ENCODE measurements at regions not wholly inside any gene's neighbourhood (a gene's known extent, or its start where the extent isn't known, plus 50 kb on each side); places are given as distances from the start of the nearest gene placed in this dataset.

DNA sequence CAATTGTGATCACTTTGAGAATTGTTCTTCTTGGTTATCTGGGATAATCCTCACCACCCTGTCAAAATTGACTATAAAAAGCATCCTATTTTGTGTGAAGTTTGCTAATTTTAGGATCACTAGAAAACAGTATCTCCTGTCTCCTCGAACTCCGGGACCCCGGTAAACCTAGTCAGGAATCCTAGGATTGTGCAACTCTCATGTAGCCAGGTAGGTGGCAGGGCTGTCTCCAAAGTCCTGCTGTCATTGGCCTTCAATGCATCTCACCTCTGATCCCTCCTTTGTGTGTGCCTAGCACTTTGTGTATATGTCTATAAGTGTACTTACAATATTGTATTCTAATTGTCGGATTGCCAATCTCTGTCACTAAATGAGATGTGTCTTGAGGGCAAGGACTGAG, 1564.8 kb downstream of the RPA4 start:
- H3K23me2 ChIP-seq (ENCODE audit: insufficient read length, low read depth, low read length, poor library complexity, severe bottlenecking): no peaks in the 10 kb centered on the region
- H2AK5ac ChIP-seq (ENCODE audit: insufficient read length, low read length): no peak overlapping the region
- TF ChIP-seq, protein P1, sequence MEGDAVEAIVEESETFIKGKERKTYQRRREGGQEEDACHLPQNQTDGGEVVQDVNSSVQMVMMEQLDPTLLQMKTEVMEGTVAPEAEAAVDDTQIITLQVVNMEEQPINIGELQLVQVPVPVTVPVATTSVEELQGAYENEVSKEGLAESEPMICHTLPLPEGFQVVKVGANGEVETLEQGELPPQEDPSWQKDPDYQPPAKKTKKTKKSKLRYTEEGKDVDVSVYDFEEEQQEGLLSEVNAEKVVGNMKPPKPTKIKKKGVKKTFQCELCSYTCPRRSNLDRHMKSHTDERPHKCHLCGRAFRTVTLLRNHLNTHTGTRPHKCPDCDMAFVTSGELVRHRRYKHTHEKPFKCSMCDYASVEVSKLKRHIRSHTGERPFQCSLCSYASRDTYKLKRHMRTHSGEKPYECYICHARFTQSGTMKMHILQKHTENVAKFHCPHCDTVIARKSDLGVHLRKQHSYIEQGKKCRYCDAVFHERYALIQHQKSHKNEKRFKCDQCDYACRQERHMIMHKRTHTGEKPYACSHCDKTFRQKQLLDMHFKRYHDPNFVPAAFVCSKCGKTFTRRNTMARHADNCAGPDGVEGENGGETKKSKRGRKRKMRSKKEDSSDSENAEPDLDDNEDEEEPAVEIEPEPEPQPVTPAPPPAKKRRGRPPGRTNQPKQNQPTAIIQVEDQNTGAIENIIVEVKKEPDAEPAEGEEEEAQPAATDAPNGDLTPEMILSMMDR (conservative IDR thresholded peaks at IDR 0.05): peak; percentile 64
- H3K9me3 Mint-ChIP-seq: peaks cover 7 to 10% of the 10 kb centered on the region in 2 experiments; a peak in 4 of 5 replicates
- H2BK20ac ChIP-seq (ENCODE audit: low read depth, low read length, poor library complexity, severe bottlenecking): no peak overlapping the region
- peaks cover 1% of the 10 kb centered on the region; the same call in 1 of the 2 replicates for H3K79me2 ChIP-seq (ENCODE audit: insufficient read depth, low read length)
- H3K4me1 ChIP-seq (ENCODE audit: insufficient read depth, low read length): peaks cover 4% of the 10 kb centered on the region; the same call in 1 of the 2 replicates
- H3K23ac ChIP-seq (ENCODE audit: insufficient read length, low read depth, low read length): no peak overlapping the region
- H3T11ph ChIP-seq (ENCODE audit: low read length): no peak overlapping the region
- H3K27me3 Mint-ChIP-seq (ENCODE audit: low read depth): no peaks in the 10 kb centered on the region
- H3K4me3 Mint-ChIP-seq: no peak overlapping the region
- no peak overlapping the region for H2BK12ac ChIP-seq (ENCODE audit: insufficient read length, low read depth, low read length)
- no peaks in the 10 kb centered on the region for H3K79me1 ChIP-seq (ENCODE audit: insufficient read depth, low read depth, low read length, poor library complexity, severe bottlenecking)
- H3K18ac ChIP-seq (ENCODE audit: insufficient read length, low read depth, low read length): no peak overlapping the region
- H3K36me3 Mint-ChIP-seq (ENCODE audit: insufficient read depth in 1 of 3, low read depth in 3 of 3): peaks cover 8 to 13% (median 11%) of the 10 kb centered on the region in 3 experiments; a peak in 6 of 7 replicates
- whole genome bisulfite sequencing (ENCODE audit: extremely low coverage, insufficient read length, low lambda C conversion rate): no CpG with 5 or more reads among the region's 4 CpGs
- no peaks in the 10 kb centered on the region for H4K20me1 ChIP-seq (ENCODE audit: control insufficient read depth, insufficient read depth, insufficient read length)
- H2BK15ac ChIP-seq (ENCODE audit: low read depth, low read length): no peak overlapping the region
- no peak overlapping the region for H4K91ac ChIP-seq (ENCODE audit: insufficient read length, low read depth, low read length)
- no peak overlapping the region for H2BK120ac ChIP-seq (ENCODE audit: low read depth, low read length, poor library complexity, severe bottlenecking)
- no peak overlapping the region for H2BK5ac ChIP-seq (ENCODE audit: insufficient read length, low read length)
- H3K27me3 ChIP-seq (ENCODE audit: insufficient read depth, low read length): no peaks in the 10 kb centered on the region
- H4K5ac ChIP-seq (ENCODE audit: insufficient read length, low read depth, low read length): no peak overlapping the region
- H3K56ac ChIP-seq (ENCODE audit: insufficient read length, low read depth, low read length): no peak overlapping the region
- no peak overlapping the region for H3K4me2 ChIP-seq (ENCODE audit: insufficient read depth, insufficient read length, low read length)
- no peak overlapping the region for H3K27ac ChIP-seq (ENCODE audit: insufficient read length, low read depth, low read length)
- H3K9ac ChIP-seq (ENCODE audit: extremely low read depth, insufficient read length, low read length): no peak overlapping the region
- H4K8ac ChIP-seq (replicated peaks; ENCODE audit: insufficient read length, low read depth, low read length): no peak overlapping the region
- no peak overlapping the region for H3K27ac Mint-ChIP-seq
- H3K4ac ChIP-seq (ENCODE audit: low read depth, low read length): no peak overlapping the region
- H3K14ac ChIP-seq (ENCODE audit: insufficient read depth, low read length): no peak overlapping the region
- DNase-seq: peak; percentile 59
- H2AFZ ChIP-seq (ENCODE audit: low read length): no peak overlapping the region
- H3K4me1 Mint-ChIP-seq: peaks cover 0 to 19% of the 10 kb centered on the region in 2 experiments; a peak in 2 of 4 replicates
- no peaks in the 10 kb centered on the region for H3K9me3 ChIP-seq (ENCODE audit: control insufficient read depth, low read depth, low read length)

Data from H9 (cell line).